ENCODE measurements at regions not wholly inside any gene's neighbourhood (a gene's known extent, or its start where the extent isn't known, plus 50 kb on each side); places are given as distances from the start of the nearest gene placed in this dataset.
"Not testable (repeated sequence)": the region's sequence is repeated elsewhere in the genome, so short reads cannot be mapped to it uniquely, and the experiment has no call there.

DNA sequence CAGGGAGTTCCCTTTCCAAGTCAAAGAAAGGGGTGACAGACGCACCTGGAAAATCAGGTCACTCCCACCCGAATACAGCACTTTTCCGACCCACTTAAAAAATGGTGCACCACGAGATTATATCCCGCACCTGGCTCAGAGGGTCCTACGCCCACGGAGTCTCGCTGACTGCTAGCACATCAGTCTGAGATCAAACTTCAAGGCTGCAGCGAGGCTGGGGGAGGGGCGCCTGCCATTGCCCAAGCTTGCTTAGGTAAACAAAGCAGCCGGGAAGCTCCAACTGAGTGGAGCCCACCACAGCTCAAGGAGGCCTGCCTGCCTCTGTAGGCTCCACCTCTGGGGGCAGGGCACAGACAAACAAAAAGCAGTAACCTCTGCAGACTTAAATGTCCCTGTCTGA is 277.8 kb upstream of the ARHGAP42 start:
- DNase-seq (ENCODE audit: low read depth): not testable (repeated sequence)

DNA sequence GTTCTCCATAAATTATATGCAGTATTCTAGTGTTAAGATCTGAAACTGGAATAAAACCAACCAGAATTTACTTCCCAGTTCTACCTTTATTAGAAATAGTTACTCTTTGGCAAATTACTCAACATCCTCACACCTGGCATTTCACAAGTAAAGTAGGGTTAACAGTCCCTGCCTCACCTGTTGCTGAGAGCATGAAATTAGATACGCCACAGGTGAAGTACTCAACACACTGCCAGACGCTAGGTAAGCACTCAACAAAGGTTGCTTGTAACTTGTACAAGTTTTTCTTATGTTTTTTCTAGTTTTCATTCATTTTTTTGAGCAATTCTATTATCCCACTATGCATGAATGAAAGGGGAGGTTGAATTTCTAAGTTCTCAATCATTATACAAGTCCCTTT is 267.6 kb upstream of the ARHGAP42 start:
- DNase-seq (ENCODE audit: low read depth): no peak

GRCh38 chr11:100434821-100435641 is 252.1 kb upstream of the ARHGAP42 start:
- no peak for DNase-seq (ENCODE audit: low read depth)

DNA sequence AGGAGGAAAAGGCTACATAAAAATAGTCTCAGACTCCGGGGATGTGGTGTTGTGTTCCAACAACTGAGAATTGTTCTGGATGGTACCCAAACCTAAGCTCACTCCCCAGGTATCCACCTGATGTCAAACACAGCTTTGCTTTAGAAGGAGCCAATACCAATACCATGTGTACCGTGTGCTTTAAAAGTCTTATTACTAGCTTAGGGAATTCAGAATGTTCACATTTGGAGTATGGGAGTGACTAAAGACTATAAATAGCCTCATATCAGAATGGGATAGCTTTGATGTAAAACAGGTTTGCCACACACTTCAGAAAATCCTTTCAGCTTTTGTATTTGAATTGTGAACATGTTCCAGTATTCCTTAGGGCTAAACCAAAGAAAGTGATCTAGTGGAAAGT is 248.7 kb upstream of the ARHGAP42 start:
- DNase-seq (ENCODE audit: low read depth): no peak

- DNase-seq (ENCODE audit: low read depth): no peak
Observed at GRCh38 chr11:100441086-100441485, 246.0 kb upstream of the ARHGAP42 start.

GRCh38 chr11:100442017-100442416 is 245.1 kb upstream of the ARHGAP42 start:
- DNase-seq (ENCODE audit: low read depth): no peak

GRCh38 chr11:100445231-100445735 is 241.8 kb upstream of the ARHGAP42 start:
- DNase-seq (ENCODE audit: low read depth): peak; percentile 5

DNA sequence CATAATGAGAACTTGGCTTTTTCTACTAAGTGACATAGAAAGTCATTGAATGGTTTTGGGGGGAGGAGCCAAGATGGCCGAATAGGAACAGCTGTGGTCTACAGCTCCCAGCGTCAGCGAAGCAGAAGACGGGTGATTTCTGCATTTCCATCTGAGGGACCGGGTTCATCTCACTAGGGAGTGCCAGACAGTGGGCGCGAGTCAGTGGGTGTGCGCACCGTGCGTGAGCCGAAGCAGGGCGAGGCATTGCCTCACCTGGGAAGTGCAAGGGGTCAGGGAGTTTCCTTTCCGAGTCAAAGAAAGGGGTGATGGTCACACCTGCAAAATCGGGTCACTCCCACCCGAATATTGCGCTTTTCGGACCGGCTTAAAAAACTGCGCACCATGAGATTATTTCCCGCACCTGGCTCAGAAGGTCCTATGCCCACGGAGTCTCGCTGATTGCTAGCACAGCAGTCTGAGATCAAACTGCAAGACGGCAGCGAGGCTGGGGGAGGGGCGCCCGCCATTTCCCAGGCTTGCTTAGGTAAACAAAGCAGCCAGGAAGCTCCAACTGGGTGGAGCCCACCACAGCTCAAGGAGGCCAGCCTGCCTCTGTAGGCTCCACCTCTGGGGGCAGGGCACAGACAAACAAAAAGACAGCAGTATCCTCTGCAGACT is 235.2 kb upstream of the ARHGAP42 start:
- not testable (repeated sequence) for DNase-seq (ENCODE audit: low read depth)

DNA sequence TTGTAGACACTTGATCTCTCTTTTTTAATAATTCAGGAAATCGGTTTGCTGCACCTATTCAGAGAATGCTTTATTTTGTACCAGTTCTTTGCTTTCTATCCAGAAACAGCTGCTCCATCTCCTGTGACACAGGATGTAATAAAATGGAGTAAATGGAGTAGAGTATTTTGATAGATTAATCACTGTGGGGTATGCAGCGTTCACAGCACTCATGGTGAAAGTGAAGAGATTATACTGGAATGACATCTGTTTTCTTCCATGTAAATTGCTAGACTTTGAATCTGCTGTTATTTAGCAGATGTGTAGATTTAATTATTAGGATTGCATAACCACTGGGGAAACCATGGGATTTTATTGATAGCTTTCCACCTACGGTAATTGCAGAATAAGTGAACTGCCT is 227.3 kb upstream of the ARHGAP42 start:
- DNase-seq (ENCODE audit: low read depth): no peak

GRCh38 chr11:100460426-100460825 is 226.7 kb upstream of the ARHGAP42 start:
- no peak for DNase-seq (ENCODE audit: low read depth)

- DNase-seq (ENCODE audit: low read depth): peak; percentile 28
Observed at GRCh38 chr11:100467821-100468508, 219.1 kb upstream of the ARHGAP42 start.

DNA sequence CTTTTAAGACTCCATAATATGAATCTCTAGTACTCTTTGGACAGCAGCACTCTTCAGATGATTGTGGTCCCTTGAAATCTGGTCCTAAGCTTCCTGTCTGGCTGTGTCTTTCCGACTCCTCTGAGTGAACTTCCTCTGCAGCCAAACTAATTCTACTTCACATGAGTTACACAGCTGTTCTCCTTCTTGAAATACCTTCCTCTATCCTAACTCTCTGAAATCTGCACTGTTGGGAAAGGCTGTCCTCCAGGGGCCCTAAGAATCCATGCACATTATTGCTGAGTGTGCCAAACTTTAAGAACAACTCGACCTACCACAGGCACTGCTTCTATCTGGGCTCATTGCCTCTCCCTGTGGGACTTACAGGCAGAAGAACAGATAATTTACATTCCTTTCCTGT is 217.3 kb upstream of the ARHGAP42 start:
- DNase-seq (ENCODE audit: low read depth): no peak

DNA sequence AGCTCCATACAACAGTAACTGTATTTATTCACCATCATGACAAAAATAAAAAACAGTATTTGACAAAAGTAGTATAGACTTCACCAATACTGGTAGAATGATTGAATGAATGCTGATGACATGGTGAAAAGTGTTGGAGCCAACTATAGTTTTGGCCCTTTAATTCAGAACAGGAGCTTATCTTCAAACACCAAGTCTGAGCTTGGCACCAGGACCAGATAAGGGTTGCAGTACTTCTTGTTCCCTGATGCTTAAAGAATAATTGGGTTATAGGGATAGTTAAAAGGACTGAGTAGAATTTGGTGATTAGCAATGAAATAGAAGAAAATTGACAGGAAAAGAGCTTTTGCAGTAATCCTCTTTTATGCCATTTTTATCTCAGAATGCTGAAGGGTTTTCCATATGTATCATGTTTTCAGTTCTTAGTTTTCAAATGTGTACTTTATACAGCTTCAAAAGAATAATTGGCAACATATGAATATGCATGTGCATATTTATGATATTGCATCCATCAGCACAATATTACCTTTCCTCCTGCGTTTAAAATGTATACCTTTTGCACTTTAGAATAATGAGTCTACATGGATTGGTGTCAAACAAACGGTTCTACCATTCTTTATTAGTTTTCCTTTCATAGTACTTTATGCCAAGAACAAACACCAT is 214.2 kb upstream of the ARHGAP42 start:
- no peak for DNase-seq (ENCODE audit: low read depth)

DNA sequence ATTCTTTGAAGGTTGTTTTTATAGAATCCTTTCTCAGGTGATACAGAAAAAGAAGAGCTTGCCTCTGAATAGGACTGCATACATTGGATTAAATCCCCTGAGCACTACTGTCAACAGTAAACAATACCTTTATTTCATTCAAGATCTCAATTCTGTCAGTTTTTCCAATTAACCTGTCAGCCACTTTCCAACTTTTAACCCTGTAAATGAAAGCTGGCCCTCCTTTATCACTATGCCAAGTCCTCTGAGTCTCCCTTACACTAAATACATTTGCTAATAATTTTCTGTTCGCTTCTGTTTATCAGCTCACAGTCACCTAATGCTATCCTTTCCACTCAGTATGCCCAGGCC is 213.7 kb upstream of the ARHGAP42 start:
- no peak for DNase-seq (ENCODE audit: low read depth)

DNA sequence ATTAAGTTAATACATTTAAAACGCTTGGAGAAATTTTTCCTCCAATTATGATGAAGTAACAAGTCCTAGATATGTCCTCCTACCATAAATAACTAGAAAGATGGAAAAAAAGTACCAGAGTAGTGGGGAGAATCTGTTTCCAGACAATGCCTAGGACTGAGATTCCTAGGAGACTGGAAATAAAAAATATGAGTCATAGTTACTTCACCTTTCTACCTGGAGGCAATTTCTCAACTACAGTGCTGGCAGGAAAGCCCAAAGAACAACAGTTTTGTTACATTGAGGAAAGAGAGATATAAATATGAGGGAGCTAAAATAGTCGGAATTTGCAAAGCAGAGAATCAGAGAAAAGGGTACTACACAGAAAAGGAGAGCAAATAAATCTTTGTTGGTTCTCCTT is 202.1 kb upstream of the ARHGAP42 start:
- DNase-seq (ENCODE audit: low read depth): no peak

DNA sequence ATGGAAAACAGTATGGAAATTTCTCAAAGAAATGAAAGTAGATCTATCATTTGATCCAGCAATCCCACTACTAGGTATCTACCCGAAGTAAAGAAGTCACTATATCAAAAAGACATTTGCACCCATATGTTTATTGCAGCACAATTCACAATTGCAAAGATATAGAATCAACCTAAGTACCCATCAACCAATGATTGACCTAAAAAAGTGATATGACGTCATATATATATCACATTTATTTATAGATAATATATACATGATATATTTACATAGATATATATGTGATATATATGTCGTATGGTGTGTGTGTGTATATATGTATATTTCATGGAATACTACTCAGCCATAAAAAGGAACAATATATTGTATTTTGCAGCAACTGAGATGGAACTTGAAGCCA is 188.3 kb upstream of the ARHGAP42 start:
- no peak for DNase-seq (ENCODE audit: low read depth)

DNA sequence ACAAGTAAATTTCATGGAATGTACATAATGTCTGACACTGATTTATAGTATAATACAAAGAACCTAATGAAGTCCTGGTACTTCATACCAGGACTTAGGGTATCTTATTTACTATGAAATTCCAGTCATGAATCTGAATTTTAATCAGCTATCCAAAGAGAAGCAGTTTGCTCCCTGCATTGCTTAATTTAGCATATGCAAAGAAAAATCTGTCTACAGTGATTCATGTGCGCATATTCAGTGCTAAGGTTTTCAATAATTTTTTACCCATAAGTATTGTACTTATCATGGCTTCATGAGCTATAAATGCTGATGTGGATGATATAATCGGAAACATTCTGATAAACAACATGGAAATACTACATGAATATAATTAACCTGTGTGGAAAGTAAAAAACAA is 185.6 kb upstream of the ARHGAP42 start:
- no peak for DNase-seq (ENCODE audit: low read depth)

- peak; percentile 7 for DNase-seq (ENCODE audit: low read depth)
Observed at GRCh38 chr11:100512475-100512874, 174.6 kb upstream of the ARHGAP42 start.

GRCh38 chr11:100515087-100515486 is 172.0 kb upstream of the ARHGAP42 start:
- peak; percentile 23 for DNase-seq (ENCODE audit: low read depth)

DNA sequence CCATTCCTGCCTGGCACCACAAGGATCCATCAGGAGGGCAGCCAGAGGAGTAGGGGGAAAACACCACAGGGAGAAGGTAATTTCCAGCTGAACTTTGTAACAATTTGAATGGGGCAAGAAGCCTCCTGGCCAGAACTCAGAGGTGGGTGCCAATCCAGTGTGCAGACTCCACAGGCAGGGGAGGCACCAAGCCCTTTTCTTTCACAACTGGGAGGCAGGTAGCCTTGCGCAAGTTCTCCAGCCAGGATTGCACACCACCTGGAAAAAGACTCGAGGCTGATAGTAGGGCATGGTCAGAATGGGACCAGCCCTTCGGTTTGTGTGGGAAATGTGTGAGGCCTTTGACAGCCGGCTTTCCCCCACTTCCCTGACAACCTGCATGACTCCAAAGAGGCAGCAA is 161.9 kb upstream of the ARHGAP42 start:
- DNase-seq (ENCODE audit: low read depth): no peak

DNA sequence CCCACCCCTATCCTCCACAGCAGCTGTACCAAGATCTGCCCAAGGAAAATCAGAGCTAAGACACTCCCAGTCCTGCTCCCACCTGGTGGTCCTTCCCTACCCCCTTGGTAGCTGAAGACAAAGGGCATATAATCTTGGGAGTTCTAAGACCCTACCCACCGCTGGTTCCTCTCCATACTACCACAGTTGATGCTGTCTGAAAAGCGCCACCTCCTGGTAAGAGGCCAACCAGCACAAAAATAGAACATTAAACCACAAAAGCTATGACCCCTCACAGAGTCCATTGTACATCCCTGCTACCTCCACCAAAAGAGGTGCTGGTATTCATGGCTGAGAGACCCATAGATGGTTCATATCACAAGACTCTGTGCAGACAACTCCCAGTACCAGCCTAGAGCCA is 161.5 kb upstream of the ARHGAP42 start:
- DNase-seq (ENCODE audit: low read depth): peak; percentile 6

- DNase-seq (ENCODE audit: low read depth): no peak
Observed at GRCh38 chr11:100528872-100529416, 158.1 kb upstream of the ARHGAP42 start.

Data from amniotic epithelial cell (primary cell).